ENCODE measurements at regions not wholly inside any gene's neighbourhood (a gene's known extent, or its start where the extent isn't known, plus 50 kb on each side); places are given as distances from the start of the nearest gene placed in this dataset.

GRCh38 chr2:64837116-64837731 lies 152.0 kb upstream of the SLC1A4 start:
- no peaks in the 10 kb centered on the region for H3K27me3 ChIP-seq
- H3K9me3 ChIP-seq, result no peaks in the 10 kb centered on the region
- no peaks in the 10 kb centered on the region for H4K20me1 ChIP-seq
- no peak for TF ChIP-seq Cebpa-rat (IDR thresholded peaks at IDR 0.05)
- H3K4me1 ChIP-seq, result peaks cover 51% of the 10 kb centered on the region
- H3K9ac ChIP-seq, result no peak overlapping the region
- no peaks in the 10 kb centered on the region for H3K36me3 ChIP-seq
- H3K4me2 ChIP-seq, result peak overlapping the region; percentile 30
- H3K27ac ChIP-seq, result no peak overlapping the region; the same call in 1 of the 2 replicates
- no peak overlapping the region for H3K4me3 ChIP-seq

GRCh38 chr2:64837925-64838641 lies 151.1 kb upstream of the SLC1A4 start:
- peaks cover 53% of the 10 kb centered on the region for H3K4me1 ChIP-seq
- no peak overlapping the region for H3K4me3 ChIP-seq
- peak overlapping the region; percentile 55 for H3K4me2 ChIP-seq
- no peak overlapping the region for H3K9ac ChIP-seq
- H3K27me3 ChIP-seq, result no peaks in the 10 kb centered on the region
- H3K27ac ChIP-seq, result no peak overlapping the region
- no peaks in the 10 kb centered on the region for H4K20me1 ChIP-seq
- no peaks in the 10 kb centered on the region for H3K36me3 ChIP-seq
- no peak for TF ChIP-seq Cebpa-rat (IDR thresholded peaks at IDR 0.05)
- H3K9me3 ChIP-seq, result no peaks in the 10 kb centered on the region

DNA sequence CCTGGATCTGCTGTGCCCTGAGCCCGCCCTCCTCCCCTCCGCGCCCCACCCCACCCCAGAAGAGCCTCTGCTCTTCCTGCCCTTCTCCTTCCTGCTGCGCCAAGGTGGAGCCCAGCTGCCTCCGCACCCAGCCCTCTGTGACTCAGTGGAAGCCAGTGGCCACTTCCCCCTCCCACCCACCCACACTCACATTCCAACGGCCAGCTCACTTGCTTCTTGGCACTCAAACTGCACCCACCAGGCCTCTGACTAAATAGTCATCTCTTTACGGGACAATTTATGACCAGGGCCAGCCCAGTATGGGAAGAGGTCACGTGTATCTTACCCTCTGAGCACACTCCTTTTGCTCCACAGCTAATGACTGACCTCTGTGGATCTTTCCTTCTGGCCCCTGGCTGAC lies 150.4 kb upstream of the SLC1A4 start:
- Histone ChIP-seq H3K4me1 (peaks cover 53% of the 10 kb centered on the region), H3K4me2 (peak overlapping the region; percentile 68; the same call in 1 of the 2 replicates), H3K4me3 (no peak overlapping the region), H3K9ac (no peak overlapping the region), H3K36me3 (no peaks in the 10 kb centered on the region), H4K20me1 (no peaks in the 10 kb centered on the region), H3K9me3 (no peaks in the 10 kb centered on the region), H3K27me3 (no peaks in the 10 kb centered on the region), H3K27ac (no peak overlapping the region)
- no peak for TF ChIP-seq Cebpa-rat (IDR thresholded peaks at IDR 0.05)

GRCh38 chr2:64839844-64840243 lies 149.4 kb upstream of the SLC1A4 start:
- no peaks in the 10 kb centered on the region for H3K27me3 ChIP-seq
- no peak overlapping the region; the same call in 1 of the 2 replicates for H3K4me3 ChIP-seq
- no peaks in the 10 kb centered on the region for H4K20me1 ChIP-seq
- H3K9ac ChIP-seq, result peak overlapping the region; percentile 36; the same call in 1 of the 2 replicates
- H3K27ac ChIP-seq, result peak overlapping the region; percentile 63
- H3K9me3 ChIP-seq, result no peaks in the 10 kb centered on the region
- TF ChIP-seq Cebpa-rat (IDR thresholded peaks at IDR 0.05), result no peak
- H3K4me2 ChIP-seq, result peak overlapping the region; percentile 68
- H3K4me1 ChIP-seq, result peaks cover 53% of the 10 kb centered on the region
- H3K36me3 ChIP-seq, result no peaks in the 10 kb centered on the region

DNA sequence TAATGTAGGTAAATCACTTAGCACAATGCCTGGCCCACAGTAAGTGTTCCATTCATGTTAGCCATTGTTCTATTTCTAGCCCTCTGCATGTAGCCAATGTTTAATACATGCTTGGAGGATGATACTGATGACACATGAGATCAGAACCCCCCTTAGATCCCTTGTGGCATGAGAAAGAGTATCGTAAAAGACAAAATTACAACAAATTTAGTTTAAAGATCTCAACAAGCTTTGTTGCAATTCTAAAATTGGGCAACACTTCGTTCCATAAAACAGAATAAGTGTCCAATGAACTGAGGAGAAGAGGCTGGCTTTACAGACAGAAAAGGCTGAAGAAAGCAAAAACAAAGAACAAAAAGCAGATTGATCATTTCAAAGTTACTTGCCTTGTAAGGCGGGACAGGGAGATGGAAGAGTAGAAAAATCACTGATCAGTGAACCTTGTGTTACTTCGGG lies 148.7 kb upstream of the SLC1A4 start:
- H3K9me3 ChIP-seq, result no peaks in the 10 kb centered on the region
- no peaks in the 10 kb centered on the region for H3K27me3 ChIP-seq
- H3K4me2 ChIP-seq, result peak overlapping the region; percentile 68
- TF ChIP-seq Cebpa-rat (IDR thresholded peaks at IDR 0.05), result no peak
- peaks cover 53% of the 10 kb centered on the region for H3K4me1 ChIP-seq
- peak overlapping the region; percentile 63 for H3K27ac ChIP-seq
- H3K36me3 ChIP-seq, result no peaks in the 10 kb centered on the region
- H4K20me1 ChIP-seq, result no peaks in the 10 kb centered on the region
- peak overlapping the region; percentile 36; the same call in 1 of the 2 replicates for H3K9ac ChIP-seq
- H3K4me3 ChIP-seq, result no peak overlapping the region; the same call in 1 of the 2 replicates

DNA sequence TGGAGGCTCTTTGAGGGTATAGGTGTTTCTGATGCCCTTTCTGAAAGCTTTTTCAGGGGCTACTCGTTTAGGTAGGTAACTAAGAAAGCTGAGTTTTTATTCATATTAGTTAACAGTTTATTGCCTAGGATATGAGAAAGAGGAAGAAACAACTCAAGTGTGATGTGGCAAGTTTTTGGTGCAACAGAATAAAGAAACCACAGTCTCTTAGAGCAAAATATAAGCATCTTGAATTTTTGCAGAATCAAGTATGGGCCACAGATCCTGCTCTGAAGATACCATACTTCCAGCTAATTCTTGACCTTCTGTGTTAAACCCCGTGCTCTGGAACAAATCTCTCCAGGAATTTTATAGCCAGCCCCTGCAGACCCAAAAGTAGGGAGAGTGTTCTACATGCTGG lies 147.7 kb upstream of the SLC1A4 start:
- H3K9ac ChIP-seq, result no peak overlapping the region
- peak overlapping the region; percentile 68 for H3K4me2 ChIP-seq
- no peaks in the 10 kb centered on the region for H4K20me1 ChIP-seq
- peaks cover 60% of the 10 kb centered on the region for H3K4me1 ChIP-seq
- no peaks in the 10 kb centered on the region for H3K9me3 ChIP-seq
- H3K4me3 ChIP-seq, result no peak overlapping the region
- peak overlapping the region; percentile 63; the same call in 1 of the 2 replicates for H3K27ac ChIP-seq
- no peak for TF ChIP-seq Cebpa-rat (IDR thresholded peaks at IDR 0.05)
- no peaks in the 10 kb centered on the region for H3K36me3 ChIP-seq
- H3K27me3 ChIP-seq, result no peaks in the 10 kb centered on the region

GRCh38 chr2:64842030-64842429 lies 147.2 kb upstream of the SLC1A4 start:
- H3K4me1 ChIP-seq, result peaks cover 58% of the 10 kb centered on the region
- H4K20me1 ChIP-seq, result no peaks in the 10 kb centered on the region
- peak overlapping the region; percentile 68 for H3K4me2 ChIP-seq
- H3K4me3 ChIP-seq, result no peak overlapping the region
- H3K27ac ChIP-seq, result peak overlapping the region; percentile 63; the same call in 1 of the 2 replicates
- TF ChIP-seq Cebpa-rat (IDR thresholded peaks at IDR 0.05), result no peak
- H3K36me3 ChIP-seq, result no peaks in the 10 kb centered on the region
- no peak overlapping the region for H3K9ac ChIP-seq
- no peaks in the 10 kb centered on the region for H3K9me3 ChIP-seq
- H3K27me3 ChIP-seq, result no peaks in the 10 kb centered on the region

DNA sequence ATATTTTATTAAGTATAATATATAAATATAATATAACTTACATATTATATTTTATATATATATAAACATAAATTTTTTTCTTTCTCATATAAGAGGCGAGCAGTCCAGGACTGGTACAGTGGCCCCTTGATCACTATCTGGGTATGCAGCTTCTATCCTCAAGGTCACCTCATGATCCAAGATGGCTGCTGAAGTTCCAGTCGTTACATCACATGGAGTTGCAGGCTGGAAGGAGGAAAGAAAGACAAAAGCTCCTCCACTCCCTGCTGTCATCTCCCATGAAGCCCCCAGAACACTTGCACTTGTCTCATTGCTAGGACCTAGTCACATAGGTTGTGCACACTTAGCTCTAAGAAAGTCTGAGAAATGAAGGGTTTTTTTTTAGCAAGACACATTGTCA lies 145.1 kb upstream of the SLC1A4 start:
- H3K36me3 ChIP-seq, result no peaks in the 10 kb centered on the region
- no peak overlapping the region for H3K4me2 ChIP-seq
- H3K9me3 ChIP-seq, result no peaks in the 10 kb centered on the region
- no peak overlapping the region for H3K4me3 ChIP-seq
- H4K20me1 ChIP-seq, result no peaks in the 10 kb centered on the region
- H3K27ac ChIP-seq, result no peak overlapping the region
- peaks cover 50% of the 10 kb centered on the region for H3K4me1 ChIP-seq
- H3K27me3 ChIP-seq, result no peaks in the 10 kb centered on the region
- TF ChIP-seq Cebpa-rat (IDR thresholded peaks at IDR 0.05), result no peak
- H3K9ac ChIP-seq, result no peak overlapping the region

DNA sequence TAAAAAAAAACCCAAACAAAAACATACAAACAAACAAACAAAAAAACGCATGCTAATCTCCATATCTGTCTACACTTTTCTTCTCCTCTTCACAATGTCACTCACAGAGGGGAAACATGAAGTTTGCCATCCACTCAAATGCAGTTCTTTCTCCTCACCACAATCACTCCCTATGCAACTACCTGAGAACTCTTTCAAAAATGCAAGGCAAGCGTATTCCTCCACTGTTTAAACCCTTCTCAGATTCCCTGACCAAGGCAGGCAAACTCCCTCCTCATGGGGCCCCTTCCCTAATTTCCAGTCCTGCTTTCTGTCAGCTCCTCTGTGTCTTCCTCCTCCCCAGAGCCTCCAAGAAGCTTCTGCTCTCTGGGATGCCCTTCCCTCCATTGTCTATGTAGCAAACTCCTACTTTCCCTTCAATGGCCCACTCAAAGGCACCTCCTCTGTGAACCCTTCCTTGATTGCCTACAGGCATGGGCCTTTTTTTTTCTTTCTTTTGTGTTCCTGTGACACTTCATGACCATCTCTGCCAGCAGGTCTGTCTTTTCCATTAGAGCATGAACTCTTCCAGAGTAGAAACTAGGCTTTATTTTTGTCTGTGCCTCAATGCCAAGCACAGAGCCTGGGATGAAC lies 143.8 kb upstream of the SLC1A4 start:
- TF ChIP-seq Cebpa-rat (IDR thresholded peaks at IDR 0.05), result no peak
- Histone ChIP-seq H3K36me3 (no peaks in the 10 kb centered on the region), H3K4me1 (peaks cover 41% of the 10 kb centered on the region), H3K9me3 (no peaks in the 10 kb centered on the region), H3K27ac (no peak overlapping the region), H3K4me3 (no peak overlapping the region), H3K27me3 (no peaks in the 10 kb centered on the region), H4K20me1 (no peaks in the 10 kb centered on the region), H3K4me2 (no peak overlapping the region), H3K9ac (no peak overlapping the region)

DNA sequence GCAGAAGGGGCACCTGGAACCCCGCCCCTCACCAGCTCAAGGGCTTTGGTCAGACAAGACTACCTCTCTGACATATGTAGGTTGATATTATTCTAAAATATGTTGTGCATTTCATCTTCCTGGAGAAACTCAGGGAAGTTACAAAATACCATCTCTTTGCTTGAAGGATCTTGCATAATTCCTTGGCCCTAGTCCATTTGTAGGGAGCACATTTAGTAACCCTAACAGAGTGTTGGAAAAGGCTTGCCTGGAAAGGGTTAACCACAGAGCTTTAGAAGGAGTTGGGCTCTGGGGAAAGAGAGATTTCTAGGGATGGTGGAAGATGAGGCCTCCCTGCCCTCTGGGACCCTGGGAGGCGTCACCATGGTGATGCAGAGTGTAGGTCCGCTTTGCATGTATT lies 143.0 kb upstream of the SLC1A4 start:
- Histone ChIP-seq H3K4me3 (no peak overlapping the region), H4K20me1 (no peaks in the 10 kb centered on the region), H3K4me2 (no peak overlapping the region), H3K27ac (no peak overlapping the region), H3K9me3 (no peaks in the 10 kb centered on the region), H3K36me3 (no peaks in the 10 kb centered on the region), H3K27me3 (no peaks in the 10 kb centered on the region), H3K4me1 (peaks cover 39% of the 10 kb centered on the region), H3K9ac (no peak overlapping the region)
- TF ChIP-seq Cebpa-rat (IDR thresholded peaks at IDR 0.05), result no peak

Measured in BLaER1 (cell line).